GM19452 (cell line): ENCODE measurements at regions not wholly inside any gene's neighbourhood (a gene's known extent, or its start where the extent isn't known, plus 50 kb on each side); places are given as distances from the start of the nearest gene placed in this dataset.

ENCODE experiments used
- ATAC-seq: cut with Tn5 transposase; IDR thresholded peaks from one replicate; pipeline ENCODE4 v1.9.1; 2021; ENCODE audit not compliant: unreplicated experiment

DNA sequence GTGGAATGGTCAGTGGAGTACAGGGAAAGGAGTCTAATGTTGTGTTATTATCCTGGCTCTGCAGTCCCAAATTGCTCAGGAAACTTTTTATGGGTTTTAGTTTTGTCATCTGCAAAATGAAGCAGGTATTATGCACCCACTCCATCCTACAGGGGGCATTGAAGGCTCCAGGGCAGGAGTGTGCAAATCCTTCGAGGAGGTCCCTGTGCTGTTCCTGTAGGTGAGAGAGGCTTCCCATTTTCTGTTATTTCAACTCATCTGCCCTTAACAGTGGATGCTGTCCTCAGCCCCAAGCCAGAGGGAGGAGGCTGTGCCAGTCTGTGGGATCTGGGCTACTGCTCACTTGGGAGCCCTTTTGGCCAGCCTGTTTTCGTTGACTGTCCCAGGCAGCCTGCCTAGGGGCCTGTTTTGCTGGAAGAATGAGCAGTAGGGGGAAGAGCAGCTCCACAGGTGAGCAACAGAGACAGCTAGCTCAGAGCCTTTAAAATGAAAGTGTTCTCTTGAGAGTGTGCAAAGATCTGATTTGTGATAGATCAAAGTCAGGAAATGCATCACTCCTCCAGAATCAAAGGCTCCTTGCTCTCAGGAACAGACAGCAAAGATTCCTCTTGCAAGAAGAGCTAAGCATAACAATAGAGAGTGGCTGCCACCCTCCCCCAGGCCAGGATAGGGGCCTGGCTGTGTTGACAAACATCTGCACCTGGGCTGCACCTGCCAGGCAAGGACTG, 317.6 kb upstream of the PROX1 start:
- no peak for ATAC-seq

DNA sequence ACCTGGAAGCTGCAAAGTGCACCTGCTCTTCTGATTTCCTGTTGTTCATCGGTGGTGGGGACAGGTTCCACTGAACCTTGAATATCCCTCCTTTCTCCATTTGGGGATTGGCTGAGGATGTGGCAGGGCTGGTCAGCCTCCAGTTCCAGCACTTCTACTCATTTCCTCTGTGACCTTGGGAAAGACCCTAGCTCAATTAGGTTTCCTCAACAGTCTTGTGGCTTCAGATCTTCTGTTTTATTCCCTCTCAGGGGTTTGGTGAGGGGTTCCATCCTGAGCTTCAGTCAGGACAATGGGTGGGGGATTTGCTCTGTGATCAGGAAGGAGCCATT, 317.1 kb upstream of the PROX1 start:
- ATAC-seq: no peak

DNA sequence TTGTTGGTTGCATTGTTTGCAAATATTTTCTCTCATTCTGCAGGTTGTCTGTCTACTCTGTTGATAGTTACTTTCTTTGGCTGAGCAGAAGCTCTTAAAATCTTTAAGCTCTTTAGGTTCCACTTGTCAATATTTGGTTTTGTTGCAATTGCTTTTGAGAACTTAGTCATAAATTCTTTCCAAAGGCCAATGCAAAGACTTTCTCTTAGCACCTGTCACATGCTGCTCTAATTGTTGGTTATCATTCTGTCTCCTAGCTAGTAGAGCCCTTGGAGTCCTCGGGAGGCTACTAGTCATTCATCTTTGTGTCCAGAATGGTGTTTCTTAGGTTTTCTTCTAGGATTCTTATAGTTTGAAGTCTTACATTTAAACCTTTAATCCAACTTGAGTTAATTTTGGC, 312.7 kb upstream of the PROX1 start:
- no peak for ATAC-seq

DNA sequence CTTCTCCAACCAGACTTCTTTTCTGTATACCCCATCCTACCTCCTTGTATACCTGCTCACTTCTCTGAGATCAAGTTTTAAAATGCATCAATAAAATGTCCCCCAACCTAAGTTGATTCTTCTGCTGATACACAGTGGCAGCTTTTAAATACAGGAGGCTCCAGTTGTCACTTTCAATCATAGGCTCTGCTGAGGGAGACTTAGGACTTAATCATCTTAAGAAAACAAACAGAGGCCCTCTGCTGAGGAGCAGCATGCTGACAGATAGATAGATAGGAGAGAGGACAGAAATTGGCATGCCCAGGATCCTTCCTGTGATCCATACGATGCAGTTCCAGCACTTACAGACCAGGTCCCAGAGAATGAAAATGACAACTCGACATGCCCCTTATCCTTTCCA, 311.0 kb upstream of the PROX1 start:
- ATAC-seq: no peak

DNA sequence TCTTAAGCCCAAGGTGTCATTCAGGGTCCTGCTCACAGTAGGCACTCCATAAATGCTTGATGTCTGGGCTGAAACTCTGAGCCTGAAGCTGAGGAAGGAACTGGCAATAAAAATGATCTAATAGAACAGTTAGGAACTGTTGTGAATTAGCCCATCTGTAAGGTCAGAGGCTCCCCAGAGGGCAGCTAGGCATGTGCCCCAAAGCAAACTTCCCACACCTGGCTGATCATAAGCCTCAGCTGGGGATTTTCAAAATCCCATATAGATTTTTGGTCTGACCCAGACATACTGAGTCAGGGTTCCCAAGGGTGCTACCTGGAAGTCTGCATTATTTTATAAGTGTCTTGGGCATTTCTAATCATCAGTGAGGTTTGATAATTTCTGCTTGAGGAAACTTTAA, 309.4 kb upstream of the PROX1 start:
- ATAC-seq: no peak

DNA sequence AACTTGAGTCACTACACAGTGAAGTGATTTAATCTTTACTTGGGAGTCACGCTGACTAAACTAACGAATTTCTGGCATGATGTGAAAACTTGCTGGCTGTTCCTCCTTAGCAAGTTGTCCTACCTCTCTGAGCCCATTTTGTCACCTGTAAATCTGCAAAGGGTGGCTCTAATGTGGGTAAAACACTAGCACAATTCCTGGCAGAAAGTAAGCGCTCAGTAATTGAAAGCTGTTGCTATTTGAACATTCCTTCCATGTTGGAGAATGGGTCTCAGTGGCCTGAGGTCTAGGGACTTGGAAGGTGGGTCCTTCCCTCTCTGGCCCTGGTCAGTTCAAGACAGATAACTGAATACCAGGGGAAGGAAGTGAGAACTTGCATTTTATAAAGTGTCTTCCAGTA, 309.0 kb upstream of the PROX1 start:
- ATAC-seq: no peak

DNA sequence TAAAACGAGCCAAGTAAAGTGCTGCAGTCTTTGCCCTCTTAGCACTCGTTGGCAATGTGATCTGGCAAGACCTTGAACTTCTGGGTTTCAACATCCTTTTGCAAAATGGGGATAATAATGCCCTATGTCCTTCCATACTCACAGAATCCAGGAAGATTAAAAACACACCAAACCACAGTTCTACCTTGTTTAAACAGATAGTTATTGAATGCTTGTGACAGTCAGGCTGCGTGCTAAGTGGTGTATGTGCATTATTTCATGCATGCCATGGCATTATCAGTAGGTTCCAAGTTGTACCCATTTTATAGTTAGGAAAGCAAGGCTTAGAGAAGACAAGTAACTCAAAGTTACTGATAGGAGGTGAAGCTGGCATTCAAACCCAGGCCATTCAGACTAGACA, 308.6 kb upstream of the PROX1 start:
- ATAC-seq: no peak

DNA sequence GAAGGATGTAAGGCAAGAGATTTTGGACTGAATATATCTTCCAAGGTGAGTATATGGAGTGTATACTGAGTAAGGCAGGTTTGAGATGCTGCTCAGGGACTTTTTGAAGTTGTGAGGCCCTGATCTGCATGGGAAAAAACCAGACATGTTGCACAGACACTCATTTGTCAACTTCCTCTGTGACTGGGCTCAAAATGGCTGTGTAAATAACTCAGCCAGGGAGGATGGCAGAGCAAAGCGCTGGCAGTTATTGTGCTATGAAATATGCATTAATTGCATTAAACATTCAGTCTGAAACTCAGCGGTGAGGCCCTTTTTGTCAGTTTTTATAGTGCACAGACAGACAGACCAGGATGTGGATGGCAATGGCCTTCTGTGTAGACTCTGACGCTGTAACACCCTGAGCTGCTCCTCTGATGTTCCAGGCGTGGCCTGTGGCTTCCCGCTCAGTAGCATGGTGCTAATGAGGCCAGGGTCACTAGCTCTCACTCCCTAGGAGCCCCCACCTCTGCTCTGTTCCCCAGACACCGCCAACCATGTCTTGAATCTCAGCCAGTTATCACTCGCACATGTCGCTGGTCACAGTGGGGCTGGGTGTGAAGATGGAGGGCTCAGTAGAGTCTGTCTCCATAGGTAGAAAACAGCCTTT, 307.0 kb upstream of the PROX1 start:
- no peak for ATAC-seq

DNA sequence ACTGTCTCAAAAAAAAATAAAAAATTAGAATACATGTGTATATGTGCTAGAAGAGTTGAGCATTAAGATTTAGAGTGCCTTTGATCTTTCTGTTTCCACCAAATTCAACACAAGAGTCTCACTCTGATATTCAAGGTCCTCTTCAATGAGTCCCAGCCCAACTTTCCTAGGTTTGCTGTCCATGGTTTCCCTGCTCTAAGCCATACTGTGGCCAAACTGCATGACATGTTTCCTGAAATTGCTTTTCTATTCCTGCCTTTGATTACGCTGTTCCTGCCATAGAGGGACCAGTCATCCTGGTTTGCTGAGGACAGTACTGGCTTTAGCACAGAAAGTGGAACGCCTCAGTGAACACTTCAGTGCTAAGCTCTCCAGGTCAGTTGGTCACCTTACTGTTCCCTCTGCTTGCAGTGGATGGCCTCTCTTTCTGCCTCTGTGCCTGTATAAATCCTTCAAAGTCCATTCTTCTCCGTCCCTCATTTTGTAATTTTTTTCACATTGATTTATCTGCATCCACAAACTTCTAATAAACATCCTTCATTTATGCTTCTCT, 305.9 kb upstream of the PROX1 start:
- ATAC-seq: no peak

DNA sequence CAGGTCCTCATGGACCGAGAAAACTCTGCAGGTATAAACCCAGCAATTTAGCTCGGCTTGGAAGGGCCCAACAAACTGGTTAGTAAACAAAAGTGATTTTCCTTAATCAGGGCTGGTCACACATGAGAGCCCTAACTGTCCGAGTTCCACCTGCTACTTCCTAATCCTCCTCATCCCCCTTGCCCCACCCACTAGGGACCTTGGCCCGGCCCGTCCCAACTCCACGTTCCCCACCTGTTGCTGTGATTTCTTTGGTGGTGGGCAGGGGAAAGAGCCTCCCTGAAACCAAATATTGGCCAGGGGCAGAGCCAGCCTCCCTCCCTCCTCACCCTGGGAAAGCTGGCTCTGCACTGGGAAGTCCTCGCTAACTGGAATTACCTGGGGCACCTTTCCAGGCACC, 304.2 kb upstream of the PROX1 start:
- no peak for ATAC-seq

DNA sequence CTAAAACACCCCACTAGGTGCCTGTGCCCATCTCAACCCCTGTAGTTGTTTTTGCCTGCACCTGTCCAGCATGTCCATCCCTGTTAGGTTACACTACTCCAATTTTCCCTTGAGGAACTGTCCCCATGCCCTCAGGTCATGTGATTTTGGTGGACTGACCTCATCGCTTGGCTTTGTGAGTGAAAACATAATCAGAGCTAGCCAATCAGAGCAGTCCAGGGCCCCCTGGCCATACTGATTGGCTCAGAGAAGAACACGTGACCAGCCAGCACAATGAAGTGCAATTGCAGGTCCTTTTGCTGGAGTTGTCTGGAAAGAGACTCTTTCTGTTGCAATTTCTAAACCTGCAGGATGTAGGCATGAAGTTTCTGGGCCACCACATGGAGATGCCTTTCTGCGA, 303.3 kb upstream of the PROX1 start:
- ATAC-seq: no peak

DNA sequence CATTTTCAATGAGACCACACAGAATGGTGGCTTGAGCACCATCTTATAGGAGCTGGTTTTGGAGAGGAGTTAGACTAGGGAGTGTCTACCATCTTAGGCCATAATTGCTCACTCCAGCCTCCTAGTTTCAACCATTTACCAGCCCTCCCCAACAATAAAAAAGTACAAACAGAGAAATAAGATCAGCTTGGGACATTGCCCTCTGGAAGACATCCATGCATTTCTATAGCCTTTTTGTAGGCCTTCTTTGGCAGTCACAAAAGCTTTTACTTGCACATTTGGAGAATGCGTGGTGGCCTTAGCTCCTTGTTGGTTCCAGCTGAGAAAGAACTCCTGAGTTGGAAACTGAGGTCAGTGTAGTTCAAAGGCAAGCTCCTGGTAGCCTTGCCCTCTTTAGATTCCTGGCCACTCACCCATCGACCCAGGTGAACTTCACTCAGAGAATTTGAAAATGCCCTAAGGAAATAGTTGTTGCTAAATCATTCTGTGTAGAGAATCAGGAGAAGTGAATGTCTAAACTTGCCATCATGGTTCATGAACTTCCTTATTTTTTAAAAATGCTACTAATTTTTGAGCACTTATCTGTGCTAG, 301.7 kb upstream of the PROX1 start:
- no peak for ATAC-seq

DNA sequence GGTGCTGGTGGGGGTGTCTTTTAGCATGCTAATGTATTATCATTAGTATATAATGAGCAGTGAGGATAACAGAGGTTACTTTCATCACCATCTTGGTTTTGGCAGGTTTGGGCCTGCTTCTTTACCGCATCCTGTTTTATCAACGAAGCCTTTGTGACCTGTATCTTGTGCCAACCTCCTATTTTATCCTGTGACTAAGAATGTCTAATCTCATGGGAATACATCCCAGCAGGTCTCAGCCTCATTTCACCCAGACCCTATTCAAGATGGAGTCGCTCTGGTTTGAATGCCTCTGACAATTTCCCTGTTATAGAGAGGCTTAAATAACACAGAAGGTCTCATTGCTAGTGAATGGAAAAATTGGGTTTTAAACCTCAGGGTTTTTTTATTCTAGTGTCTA, 300.8 kb upstream of the PROX1 start:
- no peak for ATAC-seq

DNA sequence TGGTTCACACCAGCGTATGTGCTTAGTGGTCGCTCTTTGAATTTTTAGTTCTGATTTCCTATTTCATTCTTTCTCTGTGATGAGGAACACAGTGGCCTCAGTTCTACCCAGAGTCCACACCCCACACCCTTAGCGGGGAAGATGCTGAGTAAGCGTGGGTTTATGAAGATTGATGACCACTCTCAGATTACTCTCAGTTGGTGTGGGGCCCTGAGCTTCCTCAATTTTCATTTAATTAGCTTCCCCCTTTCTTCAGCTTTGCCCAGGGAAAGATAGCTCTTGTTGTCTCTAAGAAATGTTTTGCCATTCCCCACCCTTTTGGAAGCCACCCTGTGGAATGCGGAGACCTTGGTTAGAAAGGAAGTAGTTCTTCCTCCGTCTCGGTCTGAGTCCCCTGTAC, 299.9 kb upstream of the PROX1 start:
- no peak for ATAC-seq

DNA sequence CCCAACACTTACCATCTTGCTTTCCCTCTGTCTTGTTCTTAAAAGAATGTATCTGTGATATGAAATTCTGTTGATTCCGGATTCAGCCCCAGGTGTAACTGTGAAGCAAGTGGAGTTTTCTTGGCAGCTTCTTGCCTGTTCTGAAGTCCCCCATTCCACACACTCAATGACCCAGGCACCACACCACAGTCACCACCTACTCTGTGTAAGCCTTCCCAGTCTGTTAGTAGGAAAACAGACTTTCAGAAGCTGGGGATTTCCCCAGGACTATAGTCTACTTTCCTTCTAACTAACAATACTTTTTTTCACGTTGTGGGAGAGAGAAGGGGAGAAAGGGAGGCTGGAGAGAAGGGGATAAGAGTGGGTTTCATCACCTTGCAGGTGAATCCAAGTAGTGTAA, 299.1 kb upstream of the PROX1 start:
- ATAC-seq: no peak

DNA sequence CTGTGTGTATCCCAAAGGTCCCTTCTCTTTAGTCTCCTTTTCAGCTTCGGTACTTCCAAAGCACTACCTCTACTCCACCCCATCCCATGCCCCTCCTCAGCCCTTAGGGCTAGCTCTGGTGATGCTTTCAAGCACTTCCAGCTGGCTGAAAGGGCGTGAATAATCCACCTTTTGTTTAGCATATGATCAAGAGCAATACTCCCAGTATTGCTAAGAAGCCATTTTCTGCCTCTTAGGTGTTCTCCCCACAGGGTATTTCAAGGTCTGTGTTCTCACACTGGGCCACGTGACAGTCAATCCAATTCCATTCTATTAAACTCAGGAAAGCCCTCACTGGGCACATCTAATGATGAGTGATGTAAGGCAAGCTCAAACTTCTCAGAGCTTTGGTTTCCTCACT, 298.5 kb upstream of the PROX1 start:
- no peak for ATAC-seq

DNA sequence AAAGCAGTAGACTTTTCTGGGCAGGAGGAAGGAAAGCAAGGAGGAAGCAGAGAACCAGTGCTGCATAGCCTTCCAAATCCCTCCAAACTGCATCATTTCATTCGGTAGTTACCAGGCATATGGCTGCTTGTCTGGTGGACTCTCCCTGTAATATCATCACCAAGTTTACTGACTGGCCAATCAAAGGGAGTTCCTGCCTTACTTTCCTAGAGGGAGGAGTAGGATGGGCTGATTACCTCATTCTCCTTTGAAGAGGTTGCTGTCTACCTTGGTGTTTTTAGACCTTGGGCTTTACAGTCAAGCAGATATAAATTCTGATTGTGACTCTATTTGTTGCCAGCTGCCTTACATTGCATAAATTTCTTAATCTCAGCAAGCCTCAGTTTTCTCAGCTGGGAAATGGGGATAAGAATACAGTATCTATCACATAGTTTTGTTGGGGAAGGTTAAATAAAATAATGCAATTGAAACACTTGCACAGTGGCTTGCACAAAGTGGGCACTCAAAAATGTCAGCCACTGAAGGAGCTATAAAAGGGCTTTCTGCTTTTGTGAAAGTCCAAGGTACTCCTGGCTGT, 297.3 kb upstream of the PROX1 start:
- no peak for ATAC-seq

DNA sequence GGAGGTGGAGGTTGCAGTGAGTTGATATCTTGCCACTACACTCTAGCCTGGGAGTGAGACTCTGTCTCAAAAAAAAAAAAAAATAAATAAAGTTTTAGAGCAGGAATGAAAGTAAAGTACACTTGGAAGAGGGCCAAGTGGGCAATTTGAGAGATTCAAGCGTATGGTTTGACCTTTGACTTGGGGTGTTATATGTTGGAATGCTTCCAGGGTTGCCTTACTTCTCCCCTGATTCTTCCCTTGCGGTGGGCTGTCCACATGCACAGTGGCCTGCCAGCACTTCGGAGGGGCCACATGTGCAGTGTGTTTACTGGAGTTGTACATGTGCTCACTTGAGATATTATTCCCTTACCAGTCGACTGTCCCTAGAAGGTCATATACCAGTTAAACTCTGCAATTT, 295.5 kb upstream of the PROX1 start:
- ATAC-seq: no peak

DNA sequence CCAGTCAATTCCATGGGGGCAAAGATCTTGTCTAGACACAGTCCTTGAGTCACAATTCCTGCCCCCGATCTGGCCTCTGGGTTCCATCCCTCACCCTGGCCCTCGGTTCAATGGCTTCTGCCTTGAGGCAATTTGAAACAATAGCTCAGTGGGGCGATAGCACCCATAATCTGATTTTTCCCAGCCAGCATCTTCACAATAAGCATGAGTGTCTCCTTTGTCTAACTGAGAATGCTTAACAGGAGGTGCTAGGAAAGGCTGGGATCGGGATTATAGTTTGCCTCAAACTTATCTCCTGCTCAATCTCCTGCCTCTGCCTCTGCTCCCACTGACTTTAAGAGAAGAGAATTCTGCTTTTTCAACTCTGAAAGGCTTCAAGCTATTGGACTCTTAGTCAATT, 293.9 kb upstream of the PROX1 start:
- ATAC-seq: no peak

DNA sequence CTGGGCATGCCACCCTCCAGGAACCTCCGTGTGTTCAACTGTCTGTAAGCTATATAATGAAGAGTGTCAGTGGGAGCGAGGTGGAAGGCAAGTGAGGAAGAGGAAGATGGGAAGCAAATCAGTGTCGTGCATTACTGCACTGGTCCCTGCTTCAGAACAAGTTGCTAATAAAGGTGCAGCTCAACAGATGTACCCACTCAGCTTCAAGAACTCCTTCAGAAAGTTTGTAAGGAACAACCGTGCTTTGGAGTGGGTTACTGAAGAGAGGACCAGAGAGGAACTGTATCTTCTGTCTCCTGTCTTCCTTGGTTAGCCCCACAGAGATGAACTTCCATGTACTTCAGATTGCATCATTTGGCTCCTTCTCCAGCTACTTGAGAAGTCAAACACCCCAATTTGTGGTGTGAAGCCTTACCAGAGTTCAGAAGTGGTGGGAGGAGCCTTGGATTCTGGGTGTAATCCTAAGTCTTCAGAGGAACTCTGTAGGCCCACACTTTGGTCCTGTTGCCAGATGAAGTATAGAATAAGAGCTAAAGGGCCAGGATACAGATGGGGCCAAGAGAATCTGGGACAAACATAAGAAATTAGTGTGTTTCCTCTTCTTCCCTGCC, 290.5 kb upstream of the PROX1 start:
- no peak for ATAC-seq

DNA sequence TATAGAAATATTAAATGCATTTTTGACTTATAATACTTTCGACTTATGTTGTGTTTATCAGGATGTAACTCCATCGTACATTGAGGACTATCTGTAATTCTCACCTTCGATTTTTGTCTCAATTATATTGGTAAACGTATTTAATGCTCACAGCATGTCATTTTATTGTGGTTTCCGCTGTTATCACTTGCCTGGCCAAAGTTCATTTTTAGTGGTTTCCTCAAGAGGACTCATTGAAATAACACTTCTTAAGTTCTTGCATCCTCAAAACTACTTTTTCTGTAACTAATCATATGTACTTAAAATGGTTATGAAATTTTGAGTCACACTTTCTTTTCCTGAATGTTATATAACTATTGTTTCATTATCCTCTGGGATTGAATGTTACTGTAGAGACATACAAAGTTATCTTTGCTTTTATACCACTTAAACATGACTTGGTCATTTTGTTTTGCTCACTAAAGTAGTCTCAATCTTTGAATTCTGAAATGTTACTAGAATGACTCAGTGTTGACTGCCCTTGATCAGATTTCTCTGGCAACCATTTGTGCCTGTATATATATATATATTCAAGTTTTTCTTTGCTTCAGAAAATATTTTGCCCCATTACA, 289.6 kb upstream of the PROX1 start:
- ATAC-seq: no peak
